Nephron progenitor cell (in vitro differentiated cells): ENCODE measurements at regions not wholly inside any gene's neighbourhood (a gene's known extent, or its start where the extent isn't known, plus 50 kb on each side); places are given as distances from the start of the nearest gene placed in this dataset.

Experiments
- DNase-seq: peaks from one replicate; pipeline ENCODE4 v3.0.0; 2021
- H3K27ac Mint-ChIP-seq: 2 replicates; pipeline ENCODE4 v1.8.0; 2021; ENCODE audit warnings: mild to moderate bottlenecking, moderate library complexity, mixed read lengths
- H3K27me3 Mint-ChIP-seq: 2 replicates; pipeline ENCODE4 v1.8.0; 2021; ENCODE audit warnings: mild to moderate bottlenecking, low read depth, mixed read lengths; ENCODE audit not compliant: poor library complexity
- H3K36me3 Mint-ChIP-seq: 2 replicates; pipeline ENCODE4 v1.8.0; 2021; ENCODE audit warnings: low read depth, mixed read lengths
- H3K4me1 Mint-ChIP-seq: 2 replicates; pipeline ENCODE4 v1.8.0; 2021; ENCODE audit warnings: mixed read lengths
- H3K4me3 Mint-ChIP-seq: 2 replicates; pipeline ENCODE4 v1.8.0; 2021; ENCODE audit warnings: mild to moderate bottlenecking, moderate library complexity, mixed read lengths
- H3K9me3 Mint-ChIP-seq: 2 replicates; pipeline ENCODE4 v1.8.0; 2021; ENCODE audit warnings: mild to moderate bottlenecking, moderate library complexity, mixed read lengths
- TF ChIP-seq, protein P1 (sequence below): fragments of 200-600 bp; sonication (generic); IDR thresholded peaks from 2 replicates; pipeline ENCODE4 v1.5.0; 2021; ENCODE audit warnings: antibody characterized with exemption

GRCh38 chr2:114316532-114317300 is 125.7 kb upstream of the DPP10 start:
- Mint-ChIP-seq H3K36me3 (no peaks in the 10 kb centered on the region), H3K9me3 (no peaks in the 10 kb centered on the region), H3K27me3 (no peaks in the 10 kb centered on the region), H3K4me1 (no peaks in the 10 kb centered on the region), H3K4me3 (no peak overlapping the region), H3K27ac (no peak overlapping the region)
- TF ChIP-seq, protein P1, sequence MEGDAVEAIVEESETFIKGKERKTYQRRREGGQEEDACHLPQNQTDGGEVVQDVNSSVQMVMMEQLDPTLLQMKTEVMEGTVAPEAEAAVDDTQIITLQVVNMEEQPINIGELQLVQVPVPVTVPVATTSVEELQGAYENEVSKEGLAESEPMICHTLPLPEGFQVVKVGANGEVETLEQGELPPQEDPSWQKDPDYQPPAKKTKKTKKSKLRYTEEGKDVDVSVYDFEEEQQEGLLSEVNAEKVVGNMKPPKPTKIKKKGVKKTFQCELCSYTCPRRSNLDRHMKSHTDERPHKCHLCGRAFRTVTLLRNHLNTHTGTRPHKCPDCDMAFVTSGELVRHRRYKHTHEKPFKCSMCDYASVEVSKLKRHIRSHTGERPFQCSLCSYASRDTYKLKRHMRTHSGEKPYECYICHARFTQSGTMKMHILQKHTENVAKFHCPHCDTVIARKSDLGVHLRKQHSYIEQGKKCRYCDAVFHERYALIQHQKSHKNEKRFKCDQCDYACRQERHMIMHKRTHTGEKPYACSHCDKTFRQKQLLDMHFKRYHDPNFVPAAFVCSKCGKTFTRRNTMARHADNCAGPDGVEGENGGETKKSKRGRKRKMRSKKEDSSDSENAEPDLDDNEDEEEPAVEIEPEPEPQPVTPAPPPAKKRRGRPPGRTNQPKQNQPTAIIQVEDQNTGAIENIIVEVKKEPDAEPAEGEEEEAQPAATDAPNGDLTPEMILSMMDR: no peak
- DNase-seq: no peak

GRCh38 chr2:114330594-114330993 is 111.8 kb upstream of the DPP10 start:
- H3K9me3 Mint-ChIP-seq: peaks cover 3% of the 10 kb centered on the region
- no peaks in the 10 kb centered on the region for H3K36me3 Mint-ChIP-seq
- no peak for DNase-seq
- H3K4me3 Mint-ChIP-seq: no peak overlapping the region
- TF ChIP-seq, protein P1: no peak
- no peak overlapping the region for H3K27ac Mint-ChIP-seq
- peaks cover under 1% of the 10 kb centered on the region for H3K27me3 Mint-ChIP-seq
- H3K4me1 Mint-ChIP-seq: no peaks in the 10 kb centered on the region

DNA sequence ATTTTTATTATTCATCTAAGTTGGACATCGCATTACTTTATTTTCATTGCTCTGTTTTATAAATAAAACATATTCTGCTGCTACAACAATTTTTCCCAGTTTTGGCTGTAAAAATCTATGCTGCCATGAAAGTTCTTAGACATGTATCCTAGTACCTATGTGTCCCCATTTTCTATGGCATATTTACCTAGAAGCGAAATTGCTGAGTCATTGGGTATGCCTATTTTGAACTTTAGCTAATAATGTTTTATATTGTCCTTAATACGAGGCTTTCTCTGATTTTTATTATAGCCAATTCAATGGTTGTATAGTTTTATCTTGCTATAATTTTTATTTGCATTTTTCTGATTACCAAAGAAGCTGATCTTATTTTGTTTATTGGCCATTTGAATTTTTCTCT is 110.5 kb upstream of the DPP10 start:
- H3K4me3 Mint-ChIP-seq: no peak overlapping the region
- TF ChIP-seq, protein P1: no peak

DNA sequence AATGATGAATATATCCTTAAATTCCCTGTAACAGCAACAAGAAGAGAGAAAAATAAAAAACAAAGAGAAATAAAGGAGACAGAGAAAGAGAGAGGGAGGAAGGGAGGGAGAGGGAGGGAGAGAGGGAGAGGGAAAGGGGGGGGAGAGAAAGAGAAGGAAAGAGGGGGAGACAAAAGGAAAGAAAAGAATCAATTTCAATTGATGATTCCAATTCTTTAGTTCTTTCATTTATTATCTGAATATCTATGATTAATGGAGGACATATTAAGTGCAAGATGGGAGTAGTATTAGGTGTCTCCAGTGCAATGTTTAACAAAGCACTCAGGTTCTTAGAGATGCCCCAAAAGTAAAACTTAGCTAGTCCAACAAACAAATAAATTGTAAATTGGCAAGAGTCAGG is 97.2 kb upstream of the DPP10 start:
- Mint-ChIP-seq H3K27me3 (peaks cover 9% of the 10 kb centered on the region), H3K27ac (no peak overlapping the region), H3K4me1 (no peaks in the 10 kb centered on the region), H3K9me3 (no peaks in the 10 kb centered on the region), H3K36me3 (no peaks in the 10 kb centered on the region), H3K4me3 (no peak overlapping the region)
- DNase-seq: no peak
- TF ChIP-seq, protein P1: no peak

More for the DNA sequence above, 110.5 kb upstream of the DPP10 start:
- Mint-ChIP-seq H3K4me1 (no peaks in the 10 kb centered on the region), H3K9me3 (peaks cover 3% of the 10 kb centered on the region), H3K27ac (no peak overlapping the region), H3K36me3 (no peaks in the 10 kb centered on the region), H3K27me3 (peaks cover 2% of the 10 kb centered on the region)
- DNase-seq: no peak

GRCh38 chr2:114346658-114347057 is 95.8 kb upstream of the DPP10 start:
- DNase-seq: no peak
- H3K4me1 Mint-ChIP-seq: no peaks in the 10 kb centered on the region

More at GRCh38 chr2:114346658-114347057, 95.8 kb upstream of the DPP10 start:
- H3K27ac Mint-ChIP-seq: no peak overlapping the region
- TF ChIP-seq, protein P1: no peak
- peaks cover 9% of the 10 kb centered on the region for H3K27me3 Mint-ChIP-seq
- no peaks in the 10 kb centered on the region for H3K36me3 Mint-ChIP-seq
- H3K4me3 Mint-ChIP-seq: no peak overlapping the region
- H3K9me3 Mint-ChIP-seq: no peaks in the 10 kb centered on the region
